GM23338 (cell line): ENCODE measurements at regions not wholly inside any gene's neighbourhood (a gene's known extent, or its start where the extent isn't known, plus 50 kb on each side); places are given as distances from the start of the nearest gene placed in this dataset.

Experiments
- ATAC-seq: fragments of 200-7000 bp; cut with Tn5 transposase; 3 replicates; pipeline ENCODE4 v1.9.1; 2020
- DNase-seq: peaks from one replicate; pipeline ENCODE4 v3.0.0-alpha.2; 2015; ENCODE audit warnings: low spot score
- H2AFZ ChIP-seq: fragments of 200-600 bp; sonication (generic); 2 replicates; pipeline ENCODE4 v1.8.0; 2016; ENCODE audit warnings: antibody characterized with exemption, mild to moderate bottlenecking, moderate library complexity
- H3F3A ChIP-seq: fragments of 200-600 bp; sonication (generic); replicated peaks from 2 replicates; pipeline ENCODE4 v1.8.0; 2017; ENCODE audit warnings: antibody characterized with exemption, mixed run types, low read depth
- H3K27ac ChIP-seq: fragments of 200-600 bp; sonication (generic); 2 replicates; pipeline ENCODE4 v1.6.1; 2016; ENCODE audit warnings: low read depth
- H3K27me3 ChIP-seq: fragments of 200-600 bp; sonication (generic); 2 replicates; pipeline ENCODE4 v1.8.0; 2016; ENCODE audit warnings: mild to moderate bottlenecking, mixed run types, moderate library complexity; ENCODE audit not compliant: insufficient read depth
- H3K36me3 ChIP-seq: fragments of 200-600 bp; sonication (generic); 2 replicates; pipeline ENCODE4 v1.8.0; 2016; ENCODE audit warnings: mild to moderate bottlenecking; ENCODE audit not compliant: insufficient read depth
- H3K4me1 ChIP-seq: fragments of 200-600 bp; sonication (generic); 2 replicates; pipeline ENCODE4 v1.8.0; 2016; ENCODE audit warnings: mild to moderate bottlenecking, moderate library complexity; ENCODE audit not compliant: insufficient read depth
- H3K4me2 ChIP-seq: fragments of 200-600 bp; sonication (generic); 2 replicates; pipeline ENCODE4 v1.7.1; 2017; ENCODE audit warnings: mixed run types
- H3K4me3 ChIP-seq: fragments of 200-600 bp; sonication (generic); 2 replicates; pipeline ENCODE4 v1.6.1; 2016; ENCODE audit warnings: mixed run types
- H3K79me2 ChIP-seq: fragments of 200-600 bp; sonication (generic); replicated peaks from 2 replicates; pipeline ENCODE4 v1.8.0; 2017; ENCODE audit warnings: mild to moderate bottlenecking; ENCODE audit not compliant: insufficient read depth
- H3K9me2 ChIP-seq: fragments of 200-600 bp; sonication (generic); 2 replicates; pipeline ENCODE4 v1.8.0; 2017; ENCODE audit not compliant: insufficient read depth
- H4K20me1 ChIP-seq: fragments of 200-600 bp; sonication (generic); replicated peaks from 2 replicates; pipeline ENCODE4 v1.8.0; 2017; ENCODE audit warnings: mild to moderate bottlenecking; ENCODE audit not compliant: insufficient read depth
- H3K27ac Mint-ChIP-seq: 2 replicates; pipeline ENCODE4 v1.8.0; 2020; ENCODE audit warnings: inconsistent platforms, mild to moderate bottlenecking, moderate library complexity, mixed read lengths
- H3K27me3 Mint-ChIP-seq: 3 replicates; pipeline ENCODE4 v1.8.0; 2022; ENCODE audit warnings: low read depth, mild to moderate bottlenecking, moderate library complexity, mixed read lengths, inconsistent platforms; ENCODE audit not compliant: insufficient read depth, poor library complexity
- H3K36me3 Mint-ChIP-seq: 3 replicates; pipeline ENCODE4 v1.8.0; 2021; ENCODE audit warnings: low read depth, mild to moderate bottlenecking, inconsistent platforms, moderate library complexity, mixed read lengths
- H3K4me1 Mint-ChIP-seq: 3 replicates; pipeline ENCODE4 v1.8.0; 2020; ENCODE audit warnings: mild to moderate bottlenecking, inconsistent platforms, mixed read lengths
- H3K4me3 Mint-ChIP-seq: 3 replicates; pipeline ENCODE4 v1.8.0; 2021; ENCODE audit warnings: moderate library complexity, mild to moderate bottlenecking, inconsistent platforms, mixed read lengths
- H3K9me3 Mint-ChIP-seq: 3 replicates; pipeline ENCODE4 v1.8.0; 2020; ENCODE audit warnings: moderate library complexity, mild to moderate bottlenecking, inconsistent platforms, mixed read lengths
- ETS1 ChIP-seq: IDR thresholded peaks from 2 replicates; pipeline ENCODE4 v1.6.1; 2016; ENCODE audit warnings: antibody characterized with exemption
- REST ChIP-seq: IDR thresholded peaks from one replicate; pipeline ENCODE4 v1.6.1; 2018; ENCODE audit warnings: antibody characterized with exemption; ENCODE audit not compliant: unreplicated experiment
- STAT1 ChIP-seq: IDR thresholded peaks from one replicate; pipeline ENCODE4 v1.6.1; 2016; ENCODE audit warnings: antibody characterized with exemption; ENCODE audit not compliant: unreplicated experiment
- ZNF462 ChIP-seq: fragments of 250-450 bp; sonication (Bioruptor Pico); IDR thresholded peaks from 2 replicates; pipeline ENCODE4 v1.5.0; 2020; ENCODE audit warnings: mild to moderate bottlenecking, moderate library complexity

- TF ChIP-seq ZNF462 (no peak), ETS1 (no peak)
Measured at GRCh38 chr19:31449379-31449778, 100.1 kb upstream of the TSHZ3 start (continued).

GRCh38 chr19:31450696-31451095 lies 101.5 kb upstream of the TSHZ3 start:
- no peak overlapping the region for H3K27ac Mint-ChIP-seq
- ATAC-seq (no peak), DNase-seq (no peak)
- Histone ChIP-seq H4K20me1 (no peaks in the 10 kb centered on the region), H3K4me1 (no peaks in the 10 kb centered on the region), H3K27me3 (no peaks in the 10 kb centered on the region), H3K36me3 (no peaks in the 10 kb centered on the region), H3F3A (no peaks in the 10 kb centered on the region), H3K4me2 (no peak overlapping the region), H3K27ac (no peak overlapping the region), H3K9me2 (peaks cover 3% of the 10 kb centered on the region; the same call in 1 of the 2 replicates), H3K79me2 (no peaks in the 10 kb centered on the region), H3K4me3 (no peak overlapping the region), H2AFZ (peak overlapping the region; percentile 60; the same call in 1 of the 2 replicates)
- H3K36me3 Mint-ChIP-seq = no peaks in the 10 kb centered on the region; the same call in 2 of the 3 replicates
- H3K4me1 Mint-ChIP-seq = peaks cover 2% of the 10 kb centered on the region; the same call in 1 of the 3 replicates
- peaks cover 2% of the 10 kb centered on the region; the same call in 1 of the 3 replicates for H3K9me3 Mint-ChIP-seq
- no peak overlapping the region for H3K4me3 Mint-ChIP-seq
- peaks cover 2% of the 10 kb centered on the region for H3K27me3 Mint-ChIP-seq
- no peak for TF ChIP-seq REST
- no peak for TF ChIP-seq STAT1
- no peak for TF ChIP-seq ZNF462
